ENCODE measurements at regions not wholly inside any gene's neighbourhood (a gene's known extent, or its start where the extent isn't known, plus 50 kb on each side); places are given as distances from the start of the nearest gene placed in this dataset.

DNA sequence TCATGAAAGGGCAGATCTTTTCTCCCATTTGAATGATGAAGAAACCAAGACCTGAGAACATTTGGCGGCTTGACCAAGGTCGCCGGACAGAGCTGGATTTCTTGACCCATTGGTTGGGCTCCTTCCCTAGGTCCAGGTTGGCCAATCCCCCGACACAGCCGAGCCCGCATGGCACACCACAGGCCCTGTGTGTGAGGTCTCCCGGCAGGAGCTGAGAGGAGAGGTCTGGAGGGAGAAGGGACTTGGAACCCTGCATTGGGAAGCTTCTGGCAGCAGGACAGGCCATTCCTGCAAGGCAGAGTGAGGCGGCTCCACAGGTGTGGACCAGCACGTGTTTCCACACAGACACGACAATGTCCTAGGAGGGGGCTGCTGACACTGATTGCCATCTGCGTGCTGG, 98.6 kb upstream of the THY1 start:
- DNase-seq (ENCODE audit: low read depth in 2 of 2, low spot score in 1 of 2), result no peak

GRCh38 chr11:119520966-119521365, 98.0 kb upstream of the THY1 start:
- DNase-seq (ENCODE audit: low read depth in 2 of 2, low spot score in 1 of 2), result no peak

DNA sequence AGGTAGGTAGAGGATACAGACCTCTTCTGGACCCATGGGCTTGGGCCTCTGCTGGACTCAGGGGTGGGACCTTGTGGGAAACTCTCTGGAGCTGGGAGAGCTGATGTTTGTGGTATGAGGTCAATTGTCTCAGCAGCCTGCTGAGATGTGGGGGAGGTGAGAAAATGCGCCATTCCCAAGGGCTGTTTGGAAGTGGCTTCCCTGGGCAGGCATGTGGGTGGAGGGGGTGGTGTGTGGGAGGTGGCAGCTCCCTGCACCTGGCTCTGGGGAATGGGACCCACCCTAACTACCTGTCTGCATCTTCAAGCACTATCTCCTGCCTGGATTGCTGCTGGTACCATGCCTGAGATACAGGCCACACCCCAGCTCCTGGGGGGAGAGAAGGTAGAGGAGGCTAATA, 97.4 kb upstream of the THY1 start:
- DNase-seq (ENCODE audit: low read depth in 2 of 2, low spot score in 1 of 2), result no peak

DNA sequence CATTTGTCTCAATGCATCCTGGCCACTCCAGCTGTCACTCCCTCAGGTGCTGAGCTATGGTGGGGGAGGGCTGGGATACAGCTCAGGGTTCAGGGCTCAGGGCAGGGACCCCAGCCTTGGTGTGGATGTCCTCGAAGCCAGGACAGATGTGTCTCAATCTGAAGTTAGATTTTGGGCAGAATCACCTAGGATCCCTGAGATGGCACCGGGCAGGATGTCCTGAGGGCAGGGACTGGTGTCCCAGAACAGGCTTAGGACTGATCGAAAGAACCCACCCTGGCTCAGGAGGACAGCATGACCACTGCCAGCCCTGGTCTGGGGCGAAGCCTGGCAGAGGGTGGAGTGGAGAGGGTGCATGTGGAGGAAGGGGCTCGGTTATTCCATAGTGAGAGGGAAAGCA, 96.8 kb upstream of the THY1 start:
- no peak for DNase-seq (ENCODE audit: low read depth in 2 of 2, low spot score in 1 of 2)

DNA sequence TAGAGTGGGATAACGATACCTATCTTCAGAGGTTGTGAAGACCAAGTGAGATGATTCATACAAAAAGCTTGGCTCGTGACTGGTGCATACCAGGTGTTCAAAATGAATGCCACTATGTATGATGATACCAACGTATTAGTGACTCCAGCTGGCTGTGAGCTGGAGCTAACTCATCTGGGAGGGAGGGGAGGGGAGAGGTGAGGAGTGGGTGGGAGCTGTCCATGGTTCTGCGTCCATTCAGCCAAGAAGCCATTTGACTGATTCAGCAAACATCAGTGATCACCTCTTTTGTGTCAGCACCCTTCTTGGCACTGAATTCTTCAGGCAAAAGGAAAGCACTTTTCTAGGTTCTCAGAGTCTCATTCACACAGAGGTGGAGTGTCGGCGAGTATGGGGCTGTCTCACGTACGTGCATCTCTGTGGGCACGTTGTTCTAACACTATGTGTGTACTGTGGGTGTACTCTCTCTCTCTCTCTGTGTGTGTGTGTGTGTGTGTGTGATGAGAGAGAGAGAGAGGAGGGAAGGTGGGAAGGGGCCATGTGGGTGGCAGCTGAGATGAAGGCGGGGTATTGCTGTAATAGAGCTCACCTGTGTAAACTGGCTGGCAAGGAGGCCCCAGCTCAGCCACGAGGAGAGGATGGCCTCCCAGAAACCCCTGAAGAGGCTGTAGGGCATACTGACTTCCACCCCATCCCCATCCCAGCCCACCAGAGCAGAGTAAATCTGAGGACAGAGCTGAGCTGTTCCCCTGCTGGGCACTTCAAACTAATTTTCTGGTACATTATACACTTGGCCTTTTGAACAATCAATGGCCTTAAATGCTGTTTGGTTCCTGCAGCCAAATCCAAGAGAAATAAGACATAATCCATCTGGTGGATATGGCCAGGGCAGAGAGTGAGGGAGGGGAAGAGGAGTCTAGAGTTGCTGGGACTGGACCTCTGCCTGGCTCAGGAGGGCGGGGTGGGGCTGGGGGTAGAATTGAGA, 96.1 kb upstream of the THY1 start:
- no peak for DNase-seq (ENCODE audit: low read depth in 2 of 2, low spot score in 1 of 2)

GRCh38 chr11:119515771-119516400, 92.9 kb upstream of the THY1 start:
- no peak for DNase-seq (ENCODE audit: low read depth in 2 of 2, low spot score in 1 of 2)

GRCh38 chr11:119513806-119514170, 90.8 kb upstream of the THY1 start:
- DNase-seq (ENCODE audit: low read depth in 2 of 2, low spot score in 1 of 2), result no peak

GRCh38 chr11:119513131-119513805, 90.3 kb upstream of the THY1 start:
- DNase-seq (ENCODE audit: low read depth in 2 of 2, low spot score in 1 of 2), result no peak

GRCh38 chr11:119512369-119512768, 89.4 kb upstream of the THY1 start:
- DNase-seq (ENCODE audit: low read depth in 2 of 2, low spot score in 1 of 2), result no peak

- no peak for DNase-seq (ENCODE audit: low read depth in 2 of 2, low spot score in 1 of 2)
Observed at GRCh38 chr11:119511614-119512306, 88.8 kb upstream of the THY1 start.

DNA sequence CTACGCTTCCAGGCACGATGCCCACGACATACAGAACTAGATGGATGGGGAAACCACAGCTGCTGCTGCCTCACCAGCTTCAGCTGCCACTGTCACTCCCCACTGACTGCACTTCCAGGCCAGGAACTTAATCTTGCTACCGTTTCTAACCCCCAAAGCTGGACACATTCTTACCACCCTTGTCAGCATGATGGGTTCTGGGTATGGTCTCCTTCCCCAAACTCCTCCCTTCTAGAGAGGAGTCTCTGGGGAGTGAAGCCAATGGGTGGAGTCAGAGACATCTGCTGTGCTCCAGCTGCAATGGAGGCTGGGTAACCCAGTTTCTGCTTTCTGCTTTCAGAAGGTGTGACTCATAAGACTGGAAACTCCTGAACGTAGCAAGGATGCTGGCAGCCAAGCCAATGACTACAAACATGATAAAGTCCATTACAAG, 87.0 kb upstream of the THY1 start:
- DNase-seq (ENCODE audit: low read depth in 2 of 2, low spot score in 1 of 2), result no peak

- DNase-seq (ENCODE audit: low read depth in 2 of 2, low spot score in 1 of 2), result no peak
Observed at GRCh38 chr11:119509282-119509841, 86.4 kb upstream of the THY1 start.

DNA sequence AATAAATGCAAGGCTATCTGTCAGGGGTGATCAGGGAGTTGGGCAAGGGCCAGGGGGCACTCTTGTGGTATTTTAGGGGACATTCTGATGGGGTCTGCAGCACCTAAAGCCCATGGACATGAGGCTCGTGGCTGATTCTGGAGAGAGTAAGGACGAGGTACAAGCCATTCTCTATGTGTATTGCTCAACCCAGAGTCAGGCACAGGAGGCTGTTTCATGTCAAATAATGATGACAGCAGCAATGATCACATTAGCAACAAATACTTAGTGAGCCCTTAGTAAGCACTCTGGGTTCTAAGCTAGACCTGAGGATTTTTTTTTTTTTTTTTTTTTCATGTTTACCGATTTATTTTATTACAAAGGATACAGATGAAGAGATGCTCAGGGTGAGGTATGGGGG, 83.5 kb upstream of the THY1 start:
- DNase-seq (ENCODE audit: low read depth in 2 of 2, low spot score in 1 of 2), result no peak

DNA sequence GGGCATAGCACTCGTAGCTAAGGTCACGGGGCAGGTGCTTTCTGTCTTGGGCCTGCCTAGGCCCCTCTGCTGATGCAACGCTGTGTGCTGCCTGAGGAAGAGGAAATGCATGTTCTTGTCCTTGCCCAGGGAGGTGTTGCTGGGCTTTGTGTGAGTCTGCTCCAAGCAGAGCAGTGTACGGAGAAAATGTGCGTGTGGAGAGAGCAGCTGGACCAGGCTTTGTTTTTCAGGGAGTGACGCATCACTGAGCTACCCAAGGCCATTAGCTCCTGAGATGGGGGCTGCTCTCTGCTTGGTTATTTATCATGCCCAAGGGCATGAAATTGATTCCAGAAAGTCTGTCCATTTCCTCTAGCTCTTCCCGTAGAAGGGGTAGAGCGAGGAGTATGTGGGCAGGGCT, 82.9 kb upstream of the THY1 start:
- DNase-seq (ENCODE audit: low read depth in 2 of 2, low spot score in 1 of 2), result no peak

DNA sequence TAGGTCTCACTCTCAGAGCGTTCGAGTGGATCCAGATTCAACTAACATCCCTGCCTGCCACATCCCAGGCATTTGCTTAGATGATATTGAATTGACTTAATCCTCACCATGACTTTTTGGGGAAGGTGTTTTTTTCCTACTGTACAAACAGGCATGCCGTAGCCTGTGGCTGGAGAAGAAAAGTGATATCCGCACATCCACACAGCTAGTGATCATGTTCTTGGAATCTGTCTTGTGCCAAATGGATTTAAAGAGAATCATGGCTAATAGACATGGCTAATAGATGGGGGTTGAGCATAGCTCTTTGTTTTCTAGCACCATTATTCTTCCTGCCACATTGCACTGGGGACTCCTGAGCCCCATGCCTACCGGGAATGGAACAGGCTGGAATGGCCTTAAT, 82.1 kb upstream of the THY1 start:
- DNase-seq (ENCODE audit: low read depth in 2 of 2, low spot score in 1 of 2), result no peak

GRCh38 chr11:119504371-119504770, 81.4 kb upstream of the THY1 start:
- no peak for DNase-seq (ENCODE audit: low read depth in 2 of 2, low spot score in 1 of 2)

DNA sequence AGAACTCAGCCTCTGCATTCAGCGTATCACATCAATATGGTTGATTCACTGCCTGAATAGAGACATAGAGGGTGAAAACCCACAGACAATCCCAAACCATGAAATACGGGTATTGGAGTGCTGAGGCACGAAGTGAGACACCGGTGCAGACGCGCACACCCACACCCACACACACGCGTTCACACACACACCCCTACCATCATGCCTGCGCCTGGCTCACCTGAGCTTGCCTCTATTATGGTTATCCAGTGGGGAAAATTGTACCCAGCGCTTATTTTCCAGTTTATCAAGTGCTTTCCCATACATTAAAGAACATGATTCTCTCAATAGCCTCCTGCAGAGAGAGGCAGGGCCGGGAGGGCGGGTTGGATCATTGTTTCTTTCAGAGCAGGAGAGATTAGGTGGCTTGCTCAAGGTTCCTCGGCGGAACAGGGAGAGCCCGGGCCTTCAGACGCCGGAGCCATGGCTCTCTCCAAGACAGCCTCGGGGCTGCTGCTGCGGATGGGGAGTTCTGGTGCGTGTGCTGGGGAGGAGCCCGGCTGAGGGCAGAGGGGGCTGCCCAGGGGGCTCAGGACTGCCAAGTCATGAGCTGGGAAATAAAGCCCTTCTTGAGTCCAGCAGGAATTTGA, 78.9 kb upstream of the THY1 start:
- no peak for DNase-seq (ENCODE audit: low read depth in 2 of 2, low spot score in 1 of 2)

- no peak for DNase-seq (ENCODE audit: low read depth in 2 of 2, low spot score in 1 of 2)
Observed at GRCh38 chr11:119497717-119498116, 74.7 kb upstream of the THY1 start.

- DNase-seq (ENCODE audit: low read depth in 2 of 2, low spot score in 1 of 2), result no peak
Observed at GRCh38 chr11:119496997-119497396, 74.0 kb upstream of the THY1 start.

- no peak for DNase-seq (ENCODE audit: low read depth in 2 of 2, low spot score in 1 of 2)
Observed at GRCh38 chr11:119496469-119496868, 73.5 kb upstream of the THY1 start.

GRCh38 chr11:119493712-119494111, 70.7 kb upstream of the THY1 start:
- DNase-seq (ENCODE audit: low read depth in 2 of 2, low spot score in 1 of 2), result no peak
